Upper lobe of right lung (tissue), 1 donor: ENCODE measurements at regions not wholly inside any gene's neighbourhood (a gene's known extent, or its start where the extent isn't known, plus 50 kb on each side); places are given as distances from the start of the nearest gene placed in this dataset.

Source experiments
- ATAC-seq: fragments of 200-7000 bp; cut with Tn5 transposase; one replicate; pipeline ENCODE4 v1.9.1; 2020; ENCODE audit warnings: mild to moderate bottlenecking, moderate library complexity
- DNase-seq: peaks from one replicate; pipeline ENCODE4 v3.0.0-alpha.2; 2020
- H3K27ac ChIP-seq: fragments of 200-600 bp; one replicate; pipeline ENCODE4 v1.8.0; 2022
- H3K27me3 ChIP-seq: fragments of 200-600 bp; one replicate; pipeline ENCODE4 v1.8.0; 2022; ENCODE audit warnings: mild to moderate bottlenecking
- H3K36me3 ChIP-seq: fragments of 200-600 bp; one replicate; pipeline ENCODE4 v1.8.0; 2022
- H3K4me1 ChIP-seq: fragments of 200-600 bp; one replicate; pipeline ENCODE4 v1.8.0; 2022
- H3K4me3 ChIP-seq: fragments of 200-600 bp; one replicate; pipeline ENCODE4 v1.8.0; 2022; ENCODE audit warnings: mild to moderate bottlenecking
- H3K9me3 ChIP-seq: fragments of 200-600 bp; one replicate; pipeline ENCODE4 v1.8.0; 2022
- intact Hi-C: fragments of 100-400 bp; cut with DNase I; formaldehyde crosslinking; loops from one replicate; pipeline ENCODE4 v1.11.0; 2022
- TF ChIP-seq, protein P1 (sequence below): fragments of 200-600 bp; IDR thresholded peaks from one replicate; pipeline ENCODE4 v1.8.0; 2022; ENCODE audit warnings: antibody characterized with exemption
- donor health status: DM: no; HTN: yes; CAD: no; lungs with severe emphysema.

GRCh38 chr2:16138811-16139662 is 198.7 kb downstream of the MYCN start:
- no peak overlapping the region for H3K27ac ChIP-seq
- intact Hi-C loops: no loop called here
- DNase-seq (no peak), ATAC-seq (no peak)
- no peaks in the 10 kb centered on the region for H3K9me3 ChIP-seq
- H3K36me3 ChIP-seq: no peaks in the 10 kb centered on the region
- H3K27me3 ChIP-seq: no peaks in the 10 kb centered on the region
- TF ChIP-seq, protein P1, sequence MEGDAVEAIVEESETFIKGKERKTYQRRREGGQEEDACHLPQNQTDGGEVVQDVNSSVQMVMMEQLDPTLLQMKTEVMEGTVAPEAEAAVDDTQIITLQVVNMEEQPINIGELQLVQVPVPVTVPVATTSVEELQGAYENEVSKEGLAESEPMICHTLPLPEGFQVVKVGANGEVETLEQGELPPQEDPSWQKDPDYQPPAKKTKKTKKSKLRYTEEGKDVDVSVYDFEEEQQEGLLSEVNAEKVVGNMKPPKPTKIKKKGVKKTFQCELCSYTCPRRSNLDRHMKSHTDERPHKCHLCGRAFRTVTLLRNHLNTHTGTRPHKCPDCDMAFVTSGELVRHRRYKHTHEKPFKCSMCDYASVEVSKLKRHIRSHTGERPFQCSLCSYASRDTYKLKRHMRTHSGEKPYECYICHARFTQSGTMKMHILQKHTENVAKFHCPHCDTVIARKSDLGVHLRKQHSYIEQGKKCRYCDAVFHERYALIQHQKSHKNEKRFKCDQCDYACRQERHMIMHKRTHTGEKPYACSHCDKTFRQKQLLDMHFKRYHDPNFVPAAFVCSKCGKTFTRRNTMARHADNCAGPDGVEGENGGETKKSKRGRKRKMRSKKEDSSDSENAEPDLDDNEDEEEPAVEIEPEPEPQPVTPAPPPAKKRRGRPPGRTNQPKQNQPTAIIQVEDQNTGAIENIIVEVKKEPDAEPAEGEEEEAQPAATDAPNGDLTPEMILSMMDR: no peak
- H3K4me3 ChIP-seq: no peak overlapping the region
- H3K4me1 ChIP-seq: no peaks in the 10 kb centered on the region

DNA sequence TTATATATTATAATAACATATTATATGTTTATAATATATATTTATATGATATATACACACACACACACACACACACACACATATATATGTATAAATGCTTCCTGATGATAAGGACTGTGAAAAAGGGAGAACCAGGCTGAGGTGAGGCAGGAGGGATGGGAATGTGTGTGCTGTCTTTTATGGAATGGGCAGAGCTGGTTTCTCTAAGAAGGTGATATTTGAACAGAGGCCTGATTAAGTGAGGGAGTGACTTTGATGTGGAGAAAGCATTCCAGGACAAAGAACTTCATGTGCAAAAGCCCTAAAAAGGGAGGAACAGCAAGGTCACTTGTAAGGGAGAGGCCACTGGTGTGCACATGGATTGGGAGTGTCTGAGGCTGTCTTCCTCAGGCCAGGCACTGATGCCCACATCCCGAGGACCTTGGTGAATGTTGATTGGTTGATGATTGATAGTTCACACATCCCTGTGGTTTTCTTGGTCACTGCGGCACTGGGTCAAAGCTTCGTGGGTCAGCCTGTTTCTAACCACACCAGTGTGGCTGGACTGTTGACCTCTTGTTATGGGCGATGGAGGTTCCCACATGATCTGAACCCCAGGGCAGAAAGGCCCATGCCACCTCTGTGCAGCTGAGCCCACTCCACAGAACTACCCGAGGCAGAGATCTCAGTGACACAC is 196.9 kb downstream of the MYCN start:
- Histone ChIP-seq H3K27me3 (no peaks in the 10 kb centered on the region), H3K36me3 (no peaks in the 10 kb centered on the region), H3K27ac (no peak overlapping the region), H3K9me3 (no peaks in the 10 kb centered on the region), H3K4me1 (no peaks in the 10 kb centered on the region), H3K4me3 (no peak overlapping the region)
- intact Hi-C loops: no loop called here
- no peak for ATAC-seq
- no peak for DNase-seq
- TF ChIP-seq, protein P1: no peak

DNA sequence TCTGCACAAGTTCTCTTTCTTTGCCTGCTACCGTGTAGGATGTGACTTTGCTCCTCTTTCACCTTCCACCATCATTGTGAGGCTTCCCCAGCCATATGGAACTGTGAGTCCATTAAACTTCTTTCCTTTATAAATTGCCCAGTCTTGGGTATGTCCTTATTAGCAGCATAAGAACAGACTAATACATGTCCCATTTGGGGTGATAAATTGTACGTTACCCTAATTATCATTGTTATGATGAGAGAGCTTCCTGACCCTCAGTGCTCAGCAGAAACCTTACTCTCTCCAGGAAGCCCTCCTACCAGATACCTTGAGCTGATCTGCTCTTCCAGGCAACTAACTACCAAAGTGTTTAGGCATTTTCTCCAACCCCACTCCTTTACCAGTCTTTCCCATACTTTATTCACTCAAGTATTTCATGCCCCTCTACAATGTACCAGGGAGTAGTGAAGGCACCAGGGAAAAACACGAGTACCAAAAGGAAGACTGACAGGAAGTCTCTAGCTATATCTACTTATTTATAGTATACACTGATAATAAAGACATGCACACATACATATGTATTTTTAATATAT is 196.2 kb downstream of the MYCN start:
- H3K27me3 ChIP-seq: no peaks in the 10 kb centered on the region
- no peaks in the 10 kb centered on the region for H3K36me3 ChIP-seq
- no peak overlapping the region for H3K27ac ChIP-seq
- no peak overlapping the region for H3K4me3 ChIP-seq
- TF ChIP-seq, protein P1: no peak
- H3K4me1 ChIP-seq: no peaks in the 10 kb centered on the region
- no peaks in the 10 kb centered on the region for H3K9me3 ChIP-seq
- intact Hi-C loops: no loop called here
- ATAC-seq (no peak), DNase-seq (no peak)

DNA sequence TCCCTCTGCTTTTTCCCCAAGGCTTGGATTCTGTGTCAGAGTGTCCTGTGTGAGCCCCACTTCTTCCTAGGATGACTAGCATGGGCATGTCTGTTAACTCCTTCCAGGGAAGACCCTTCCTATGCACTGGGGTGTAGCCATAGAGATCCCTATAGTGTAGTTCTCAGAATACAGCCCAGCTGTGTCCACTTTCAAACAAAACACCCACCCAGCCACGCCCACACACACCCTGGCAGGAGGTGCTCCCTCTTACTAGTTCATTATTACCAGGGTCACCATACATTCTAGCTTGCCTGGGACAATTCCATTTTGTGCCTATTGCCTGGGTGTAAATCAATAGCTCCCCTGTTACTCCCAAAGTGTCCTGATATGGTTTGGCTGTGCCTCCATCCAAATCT is 195.6 kb downstream of the MYCN start:
- H3K27ac ChIP-seq: no peak overlapping the region
- DNase-seq (no peak), ATAC-seq (no peak)
- no peaks in the 10 kb centered on the region for H3K9me3 ChIP-seq
- TF ChIP-seq, protein P1: no peak
- H3K27me3 ChIP-seq: no peaks in the 10 kb centered on the region
- H3K4me3 ChIP-seq: no peak overlapping the region
- H3K4me1 ChIP-seq: no peaks in the 10 kb centered on the region
- no peaks in the 10 kb centered on the region for H3K36me3 ChIP-seq
- intact Hi-C loops: no loop called here

DNA sequence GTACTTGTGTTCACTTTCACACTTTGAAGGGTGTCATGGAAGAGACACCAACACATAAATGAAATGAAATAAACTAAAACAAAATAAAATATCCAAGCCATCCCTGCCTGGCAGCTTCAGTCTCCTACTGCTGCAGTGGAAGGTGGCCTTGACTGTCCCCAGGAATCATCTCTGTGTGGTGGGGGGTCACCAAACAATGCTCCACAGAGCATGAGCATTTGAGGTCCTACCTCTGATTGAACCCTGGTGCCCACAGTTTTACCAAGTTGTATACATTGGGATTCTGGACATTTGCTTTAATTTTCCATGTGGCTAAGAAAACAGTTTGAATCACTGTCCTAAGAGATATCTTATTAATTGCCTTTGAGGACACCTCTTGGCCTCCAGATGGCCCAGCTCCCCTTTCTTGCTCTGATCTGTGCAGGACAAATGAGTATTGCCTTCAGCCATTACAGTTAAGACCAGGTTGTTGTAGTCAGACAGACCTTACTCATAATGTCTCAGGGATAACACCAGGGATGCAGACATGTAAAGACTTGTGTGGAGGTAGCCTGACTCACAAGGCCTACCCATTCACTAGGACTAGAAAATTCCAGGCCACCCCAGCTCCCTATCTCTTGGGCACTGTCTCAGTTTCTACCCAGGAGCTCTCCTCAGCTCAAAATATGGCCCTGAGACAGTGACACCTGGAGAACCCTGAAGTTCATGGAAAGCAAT is 195.0 kb downstream of the MYCN start:
- intact Hi-C loops: no loop called here
- Histone ChIP-seq H3K27ac (no peak overlapping the region), H3K4me3 (no peak overlapping the region), H3K36me3 (no peaks in the 10 kb centered on the region), H3K27me3 (no peaks in the 10 kb centered on the region), H3K4me1 (no peaks in the 10 kb centered on the region), H3K9me3 (no peaks in the 10 kb centered on the region)
- ATAC-seq (no peak), DNase-seq (no peak)
- TF ChIP-seq, protein P1: no peak
